ENCODE measurements at regions not wholly inside any gene's neighbourhood (a gene's known extent, or its start where the extent isn't known, plus 50 kb on each side); places are given as distances from the start of the nearest gene placed in this dataset.

GRCh38 chr12:123047289-123047688 is 66.8 kb downstream of the ARL6IP4 start:
- Histone ChIP-seq H3K27me3 (replicated peaks in 1 of 4; ENCODE audit: control extremely low read depth in 1 of 4, control insufficient read depth in 3 of 4, insufficient read depth in 4 of 4, low read length in 3 of 4) (no peaks in the 10 kb centered on the region), H4K20me1 (ENCODE audit: control insufficient read depth, insufficient read depth, low read length, poor library complexity, severe bottlenecking) (no peaks in the 10 kb centered on the region), H3K27ac (ENCODE audit: low read length in 2 of 2) (no peak overlapping the region), H3K79me2 (ENCODE audit: control insufficient read depth, insufficient read depth, low read length) (peaks cover 5% of the 10 kb centered on the region), H3K9me3 (ENCODE audit: control extremely low read depth in 1 of 3, control insufficient read depth in 2 of 3, insufficient read depth in 1 of 3, low read length in 2 of 3) (no peaks in the 10 kb centered on the region), H2AFZ (ENCODE audit: insufficient read depth, low read depth, low read length, poor library complexity, severe bottlenecking) (no peak overlapping the region), H3K9ac (ENCODE audit: low read length) (no peak overlapping the region), H3K36me3 (replicated peaks in 1 of 2; ENCODE audit: control extremely low read depth in 1 of 2, control insufficient read depth in 1 of 2, extremely low read depth in 1 of 2, insufficient read depth in 2 of 2, low read length in 1 of 2) (no peaks in the 10 kb centered on the region), H3K4me1 (ENCODE audit: control insufficient read depth in 2 of 2, insufficient read depth in 2 of 2, low read length in 2 of 2) (peaks cover 9 to 11% of the 10 kb centered on the region in 2 donors), H3K4me2 (replicated peaks; ENCODE audit: low read depth, low read length, poor library complexity, severe bottlenecking) (no peak overlapping the region), H3K4me3 (ENCODE audit: control extremely low read depth in 1 of 5, extremely low read depth in 1 of 5, insufficient read depth in 1 of 5, low read depth in 2 of 5, low read length in 4 of 5) (no peak overlapping the region)
- H3K9me3 Mint-ChIP-seq (ENCODE audit: insufficient read depth): no peaks in the 10 kb centered on the region
- ChIA-PET CTCF (interaction anchor here (1.1 to 8.7 kb wide), 4 partner anchors 10 to 192 kb away, joined by 3 to 212 read pairs (median 4); no protein-coding TSS in a partner anchor), POLR2A (interaction anchor here (0.7 kb wide), 1 partner anchor 191 kb away, joined by 7 read pairs; no protein-coding TSS in a partner anchor)
- no peak overlapping the region for H3K27ac Mint-ChIP-seq
- no peaks in the 10 kb centered on the region for H3K27me3 Mint-ChIP-seq
- no peak for DNase-seq
- TF ChIP-seq CTCF (IDR thresholded peaks at IDR 0.05) (no peak), EZH2 (IDR thresholded peaks at IDR 0.05; ENCODE audit: borderline replicate concordance, insufficient read depth, low read depth, low read length, poor library complexity, severe bottlenecking) (no peak)
- no peak overlapping the region for H3K4me3 Mint-ChIP-seq
- intact Hi-C loops (cut with micrococcal nuclease): no loop called here
- peaks cover 28% of the 10 kb centered on the region for H3K4me1 Mint-ChIP-seq
- ATAC-seq (ENCODE audit: low read depth): no peak
- 20% methylated on average over 1 of the region's 1 CpG for WGBS (ENCODE audit: insufficient coverage)

GRCh38 chr12:123046431-123046830 is 66.0 kb downstream of the ARL6IP4 start:
- CTCF ChIA-PET: interaction anchor here (1.1 to 8.7 kb wide), 5 partner anchors 9 to 193 kb away, joined by 3 to 212 read pairs (median 4); no protein-coding TSS in a partner anchor

More at GRCh38 chr12:123046431-123046830, 66.0 kb downstream of the ARL6IP4 start:
- Histone ChIP-seq H3K4me2 (replicated peaks; ENCODE audit: low read depth, low read length, poor library complexity, severe bottlenecking) (no peak overlapping the region), H2AFZ (ENCODE audit: insufficient read depth, low read depth, low read length, poor library complexity, severe bottlenecking) (no peak overlapping the region), H3K4me3 (ENCODE audit: control extremely low read depth in 1 of 5, extremely low read depth in 1 of 5, insufficient read depth in 1 of 5, low read depth in 2 of 5, low read length in 4 of 5) (no peak overlapping the region), H3K79me2 (ENCODE audit: control insufficient read depth, insufficient read depth, low read length) (peaks cover 5% of the 10 kb centered on the region), H3K27me3 (replicated peaks in 1 of 4; ENCODE audit: control extremely low read depth in 1 of 4, control insufficient read depth in 3 of 4, insufficient read depth in 4 of 4, low read length in 3 of 4) (no peaks in the 10 kb centered on the region), H3K9me3 (ENCODE audit: control extremely low read depth in 1 of 3, control insufficient read depth in 2 of 3, insufficient read depth in 1 of 3, low read length in 2 of 3) (no peaks in the 10 kb centered on the region), H3K36me3 (replicated peaks in 1 of 2; ENCODE audit: control extremely low read depth in 1 of 2, control insufficient read depth in 1 of 2, extremely low read depth in 1 of 2, insufficient read depth in 2 of 2, low read length in 1 of 2) (no peaks in the 10 kb centered on the region), H3K27ac (ENCODE audit: low read length in 2 of 2) (no peak overlapping the region), H4K20me1 (ENCODE audit: control insufficient read depth, insufficient read depth, low read length, poor library complexity, severe bottlenecking) (no peaks in the 10 kb centered on the region), H3K9ac (ENCODE audit: low read length) (no peak overlapping the region), H3K4me1 (ENCODE audit: control insufficient read depth in 2 of 2, insufficient read depth in 2 of 2, low read length in 2 of 2) (peaks cover 9 to 11% of the 10 kb centered on the region in 2 donors)
- ATAC-seq (ENCODE audit: low read depth) (no peak), DNase-seq (no peak)
- Mint-ChIP-seq H3K27ac (no peak overlapping the region), H3K4me1 (peaks cover 29% of the 10 kb centered on the region), H3K27me3 (no peaks in the 10 kb centered on the region), H3K9me3 (ENCODE audit: insufficient read depth) (no peaks in the 10 kb centered on the region), H3K4me3 (no peak overlapping the region)
- no peak for TF ChIP-seq CTCF (IDR thresholded peaks at IDR 0.05)
- no peak for TF ChIP-seq EZH2 (IDR thresholded peaks at IDR 0.05; ENCODE audit: borderline replicate concordance, insufficient read depth, low read depth, low read length, poor library complexity, severe bottlenecking)
- no CpG with 5 or more reads among the region's 3 CpGs for WGBS (ENCODE audit: insufficient coverage)
- intact Hi-C loops (cut with micrococcal nuclease): no loop called here
- POLR2A ChIA-PET: no interaction called here

Data from B cell (primary cell).